ENCODE measurements at regions not wholly inside any gene's neighbourhood (a gene's known extent, or its start where the extent isn't known, plus 50 kb on each side); places are given as distances from the start of the nearest gene placed in this dataset.

DNA sequence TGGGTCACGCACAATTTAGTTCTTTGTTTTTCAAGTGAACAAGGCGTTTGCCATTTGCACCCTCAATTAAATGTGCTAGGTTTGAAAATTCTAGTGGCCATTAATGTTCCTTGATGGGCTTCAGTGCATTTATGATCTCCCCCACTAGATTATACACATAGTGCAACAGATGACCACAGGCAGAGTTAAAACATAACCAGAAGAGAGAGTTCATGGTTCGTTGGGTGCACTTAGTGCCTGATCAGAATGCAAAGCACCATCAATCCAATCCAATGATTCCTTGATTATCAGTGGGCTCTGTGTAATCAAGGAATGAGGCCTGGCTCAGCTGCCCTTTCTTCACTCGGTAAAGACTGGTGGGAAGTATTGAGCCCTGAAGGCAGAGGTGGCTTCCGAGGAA is 334.5 kb downstream of the PRDM2 start:
- Histone ChIP-seq H3K9me2 (replicated peaks; ENCODE audit: control insufficient read depth, low read length) (no peaks in the 10 kb centered on the region), H3K4me3 (ENCODE audit: low read length) (no peak overlapping the region), H3K27me3 (ENCODE audit: control insufficient read depth, low read length) (peaks cover 3% of the 10 kb centered on the region; the same call in 1 of the 2 replicates), H3K4me2 (ENCODE audit: low read length) (no peak overlapping the region), H3K4me1 (ENCODE audit: control insufficient read depth, low read length) (no peaks in the 10 kb centered on the region), H3K79me2 (ENCODE audit: control insufficient read depth, low read length) (no peaks in the 10 kb centered on the region), H3F3A (ENCODE audit: control insufficient read depth, insufficient read depth) (no peaks in the 10 kb centered on the region), H4K20me1 (ENCODE audit: control insufficient read depth, insufficient read depth, low read depth, low read length) (no peaks in the 10 kb centered on the region), H3K9me3 (ENCODE audit: control insufficient read depth, insufficient read depth, low read length) (no peaks in the 10 kb centered on the region), H3K27ac (ENCODE audit: low read depth, low read length) (no peak overlapping the region), H3K36me3 (ENCODE audit: control insufficient read depth, low read length) (no peaks in the 10 kb centered on the region)
- TF ChIP-seq, protein P1, sequence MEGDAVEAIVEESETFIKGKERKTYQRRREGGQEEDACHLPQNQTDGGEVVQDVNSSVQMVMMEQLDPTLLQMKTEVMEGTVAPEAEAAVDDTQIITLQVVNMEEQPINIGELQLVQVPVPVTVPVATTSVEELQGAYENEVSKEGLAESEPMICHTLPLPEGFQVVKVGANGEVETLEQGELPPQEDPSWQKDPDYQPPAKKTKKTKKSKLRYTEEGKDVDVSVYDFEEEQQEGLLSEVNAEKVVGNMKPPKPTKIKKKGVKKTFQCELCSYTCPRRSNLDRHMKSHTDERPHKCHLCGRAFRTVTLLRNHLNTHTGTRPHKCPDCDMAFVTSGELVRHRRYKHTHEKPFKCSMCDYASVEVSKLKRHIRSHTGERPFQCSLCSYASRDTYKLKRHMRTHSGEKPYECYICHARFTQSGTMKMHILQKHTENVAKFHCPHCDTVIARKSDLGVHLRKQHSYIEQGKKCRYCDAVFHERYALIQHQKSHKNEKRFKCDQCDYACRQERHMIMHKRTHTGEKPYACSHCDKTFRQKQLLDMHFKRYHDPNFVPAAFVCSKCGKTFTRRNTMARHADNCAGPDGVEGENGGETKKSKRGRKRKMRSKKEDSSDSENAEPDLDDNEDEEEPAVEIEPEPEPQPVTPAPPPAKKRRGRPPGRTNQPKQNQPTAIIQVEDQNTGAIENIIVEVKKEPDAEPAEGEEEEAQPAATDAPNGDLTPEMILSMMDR (IDR thresholded peaks at IDR 0.05; ENCODE audit: low read depth, low read length, poor library complexity, severe bottlenecking) = no peak
- no peak for TF ChIP-seq EZH2phosphoT487 (IDR thresholded peaks at IDR 0.05; ENCODE audit: borderline replicate concordance, low read length)

DNA sequence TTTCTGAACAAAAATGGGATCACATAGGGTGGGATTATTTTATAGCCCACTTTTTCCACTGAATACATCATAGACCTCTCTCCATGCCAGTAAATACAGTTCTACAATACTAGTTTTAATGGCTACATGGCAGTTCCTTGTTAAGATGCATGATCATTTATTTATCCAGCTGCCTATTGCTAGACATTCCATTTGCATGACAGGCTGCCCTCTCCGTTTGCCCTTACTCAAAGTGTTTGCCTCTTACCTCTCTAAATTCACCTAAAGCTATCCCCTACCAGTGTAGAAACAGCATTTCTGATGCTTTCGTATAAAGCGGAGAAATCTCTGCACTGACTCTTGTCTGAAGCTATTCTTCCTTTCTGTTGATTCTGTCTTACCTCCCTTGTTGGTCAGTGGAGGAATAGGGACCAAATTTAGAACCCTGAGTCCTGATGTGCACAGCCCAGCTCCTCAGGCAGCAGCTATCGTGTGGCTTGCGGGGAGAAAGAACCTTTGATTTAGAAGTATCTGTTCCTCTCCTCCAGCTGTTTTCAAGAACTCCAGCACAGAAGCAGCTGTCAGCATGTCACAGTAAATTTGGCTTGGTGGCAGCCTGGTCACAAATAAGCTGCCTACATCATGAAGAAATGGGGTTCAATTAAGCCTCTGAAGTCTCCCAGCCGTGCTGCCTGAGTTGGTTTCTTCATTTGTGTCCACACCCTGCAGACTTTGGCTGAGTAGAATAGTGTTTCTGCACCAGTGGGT is 337.3 kb downstream of the PRDM2 start:
- Histone ChIP-seq H3K79me2 (ENCODE audit: control insufficient read depth, low read length) (no peaks in the 10 kb centered on the region), H3K9me3 (ENCODE audit: control insufficient read depth, insufficient read depth, low read length) (peaks cover 8% of the 10 kb centered on the region), H3K27me3 (ENCODE audit: control insufficient read depth, low read length) (peaks cover under 1% of the 10 kb centered on the region; the same call in 1 of the 2 replicates), H3K4me1 (ENCODE audit: control insufficient read depth, low read length) (no peaks in the 10 kb centered on the region), H3K4me3 (ENCODE audit: low read length) (no peak overlapping the region), H4K20me1 (ENCODE audit: control insufficient read depth, insufficient read depth, low read depth, low read length) (no peaks in the 10 kb centered on the region), H3K4me2 (ENCODE audit: low read length) (no peak overlapping the region), H3K36me3 (ENCODE audit: control insufficient read depth, low read length) (no peaks in the 10 kb centered on the region), H3K9me2 (replicated peaks; ENCODE audit: control insufficient read depth, low read length) (no peaks in the 10 kb centered on the region), H3F3A (ENCODE audit: control insufficient read depth, insufficient read depth) (no peaks in the 10 kb centered on the region), H3K27ac (ENCODE audit: low read depth, low read length) (no peak overlapping the region)
- TF ChIP-seq, protein P1 (IDR thresholded peaks at IDR 0.05; ENCODE audit: low read depth, low read length, poor library complexity, severe bottlenecking) = no peak
- TF ChIP-seq EZH2phosphoT487 (IDR thresholded peaks at IDR 0.05; ENCODE audit: borderline replicate concordance, low read length) = no peak

DNA sequence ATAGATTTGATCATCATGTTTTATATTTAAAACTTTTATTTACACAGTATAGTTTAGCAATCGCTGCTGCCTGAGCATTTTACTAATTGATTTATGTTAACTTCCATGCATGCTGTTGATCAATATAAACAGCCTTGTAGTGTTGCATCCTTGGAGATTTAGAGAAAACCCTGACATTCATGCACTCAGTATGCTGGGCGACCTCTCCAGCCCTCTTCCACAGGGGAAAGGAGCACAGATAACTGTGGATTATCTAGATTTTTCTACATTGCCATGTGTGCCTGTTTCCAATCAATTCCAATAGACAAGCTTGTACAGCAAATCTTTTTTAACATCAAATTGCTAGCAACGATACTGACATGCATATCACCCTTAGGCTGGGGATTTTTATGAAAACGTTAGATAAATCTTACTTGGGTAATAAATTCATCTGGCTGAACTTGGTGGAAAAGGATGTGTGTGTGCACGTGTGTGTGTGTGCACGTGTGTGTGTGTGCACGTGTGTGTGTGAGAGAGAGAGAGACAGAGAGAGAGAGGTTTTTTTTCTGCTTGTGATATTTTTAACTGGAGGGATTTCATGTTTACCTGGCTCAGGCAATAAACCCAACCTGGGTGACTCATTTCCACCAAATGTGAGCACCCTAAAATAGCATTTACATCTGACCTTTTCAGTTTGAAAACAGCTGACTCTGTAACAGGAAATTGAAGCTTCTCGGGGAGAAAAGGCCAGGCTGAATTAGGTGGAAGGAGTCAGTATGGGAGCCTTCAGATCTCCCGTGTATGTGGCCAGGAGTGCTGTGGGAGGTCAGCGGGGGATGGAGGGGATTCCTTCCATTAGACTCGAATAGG is 339.8 kb downstream of the PRDM2 start:
- Histone ChIP-seq H3K36me3 (ENCODE audit: control insufficient read depth, low read length) (no peaks in the 10 kb centered on the region), H3K9me3 (ENCODE audit: control insufficient read depth, insufficient read depth, low read length) (peaks cover 8% of the 10 kb centered on the region), H4K20me1 (ENCODE audit: control insufficient read depth, insufficient read depth, low read depth, low read length) (no peaks in the 10 kb centered on the region), H3K79me2 (ENCODE audit: control insufficient read depth, low read length) (no peaks in the 10 kb centered on the region), H3K27ac (ENCODE audit: low read depth, low read length) (no peak overlapping the region), H3K9me2 (replicated peaks; ENCODE audit: control insufficient read depth, low read length) (no peaks in the 10 kb centered on the region), H3K4me2 (ENCODE audit: low read length) (no peak overlapping the region), H3K4me1 (ENCODE audit: control insufficient read depth, low read length) (no peaks in the 10 kb centered on the region), H3K4me3 (ENCODE audit: low read length) (no peak overlapping the region), H3F3A (ENCODE audit: control insufficient read depth, insufficient read depth) (no peaks in the 10 kb centered on the region), H3K27me3 (ENCODE audit: control insufficient read depth, low read length) (no peaks in the 10 kb centered on the region)
- TF ChIP-seq, protein P1 (IDR thresholded peaks at IDR 0.05; ENCODE audit: low read depth, low read length, poor library complexity, severe bottlenecking) = no peak
- TF ChIP-seq EZH2phosphoT487 (IDR thresholded peaks at IDR 0.05; ENCODE audit: borderline replicate concordance, low read length) = no peak

Data from DOHH2 (cell line).